ENCODE measurements at regions not wholly inside any gene's neighbourhood (a gene's known extent, or its start where the extent isn't known, plus 50 kb on each side); places are given as distances from the start of the nearest gene placed in this dataset.

DNA sequence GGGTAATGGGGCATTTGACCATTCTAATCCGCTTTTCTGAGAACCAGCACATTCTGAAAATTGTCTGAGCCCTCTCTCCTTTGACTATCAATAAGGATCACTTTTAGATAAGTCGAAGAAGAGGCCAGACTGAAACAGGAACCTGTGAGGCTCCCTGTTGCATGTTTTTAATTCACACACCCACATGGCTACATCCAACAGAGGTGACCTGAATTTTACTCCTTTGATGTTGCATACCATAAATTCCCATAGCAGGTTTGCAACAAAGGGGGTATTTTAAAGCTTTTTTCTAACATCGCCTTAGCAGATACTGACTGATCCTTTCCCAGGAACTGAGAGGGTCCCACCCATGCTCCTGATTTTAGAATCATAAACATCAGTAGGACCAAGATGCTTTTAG lies 450.8 kb downstream of the USP25 start:
- DNase-seq = no peak
- H3K36me3 ChIP-seq (replicated peaks; ENCODE audit: control insufficient read depth, insufficient read depth, low read length) = no peaks in the 10 kb centered on the region
- H3K27me3 ChIP-seq (ENCODE audit: control insufficient read depth, insufficient read depth, low read length) = no peaks in the 10 kb centered on the region
- H3K4me3 ChIP-seq (ENCODE audit: insufficient read depth, low read depth, low read length) = no peak overlapping the region

DNA sequence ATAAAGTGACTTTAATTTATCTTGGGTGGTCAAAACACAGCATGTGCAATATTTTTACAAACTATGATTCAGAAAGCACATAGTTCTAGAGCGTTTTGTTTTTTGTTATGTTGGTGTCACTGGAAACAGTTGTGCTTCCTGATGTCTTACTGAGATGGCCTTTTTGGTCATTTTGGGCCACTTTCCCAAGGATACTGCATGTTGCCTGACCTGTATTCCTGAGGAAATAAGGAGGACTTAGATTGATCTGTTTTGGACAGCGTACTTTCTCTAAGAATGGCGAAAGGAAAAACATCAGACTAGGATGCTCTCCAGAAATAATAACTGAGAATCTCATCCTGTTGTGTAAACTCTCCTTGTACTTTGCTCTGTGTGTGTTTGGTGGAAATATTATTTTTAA lies 451.2 kb downstream of the USP25 start:
- no peaks in the 10 kb centered on the region for H3K27me3 ChIP-seq (ENCODE audit: control insufficient read depth, insufficient read depth, low read length)
- no peak overlapping the region for H3K4me3 ChIP-seq (ENCODE audit: insufficient read depth, low read depth, low read length)
- H3K36me3 ChIP-seq (replicated peaks; ENCODE audit: control insufficient read depth, insufficient read depth, low read length) = no peaks in the 10 kb centered on the region
- DNase-seq = no peak

DNA sequence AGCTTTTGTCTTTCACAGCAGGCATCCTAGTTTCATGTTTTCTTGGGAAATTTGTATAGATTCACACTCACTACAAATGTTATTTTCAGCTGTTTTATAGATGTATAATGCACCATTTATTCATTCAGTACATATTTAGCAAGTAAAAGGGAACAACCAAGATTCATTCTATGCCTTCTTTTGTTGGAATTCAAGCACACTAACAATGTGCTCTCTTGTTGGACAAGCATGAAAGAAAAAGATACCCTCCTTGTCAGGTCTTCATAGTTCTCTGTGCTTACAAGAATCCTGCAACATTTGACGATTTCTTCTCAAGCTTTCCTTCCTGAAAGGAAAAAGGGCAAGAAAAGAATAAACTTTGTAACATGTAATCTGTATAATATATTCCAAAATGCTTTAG lies 456.0 kb downstream of the USP25 start:
- no peak overlapping the region for H3K4me3 ChIP-seq (ENCODE audit: insufficient read depth, low read depth, low read length)
- H3K36me3 ChIP-seq (replicated peaks; ENCODE audit: control insufficient read depth, insufficient read depth, low read length) = no peaks in the 10 kb centered on the region
- H3K27me3 ChIP-seq (ENCODE audit: control insufficient read depth, insufficient read depth, low read length) = no peaks in the 10 kb centered on the region
- no peak for DNase-seq

DNA sequence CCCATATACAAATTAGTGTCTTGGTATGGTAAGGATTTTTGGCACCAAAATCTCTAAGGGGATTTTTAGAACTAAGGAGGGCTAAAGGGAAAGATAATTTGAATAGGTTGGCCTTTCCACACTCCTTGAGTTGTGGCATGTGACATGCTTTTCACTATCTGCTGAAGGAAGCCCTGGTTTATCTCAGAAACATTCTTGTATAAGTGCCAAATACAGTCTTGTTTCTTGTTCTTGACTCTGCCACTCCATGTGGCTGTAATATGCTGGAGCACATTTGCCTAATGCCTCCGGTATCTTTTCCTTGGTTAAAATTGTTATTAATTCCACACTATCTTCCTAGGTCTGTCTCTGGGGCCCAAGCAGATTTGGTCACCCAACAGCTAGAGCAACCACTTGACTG lies 457.0 kb downstream of the USP25 start:
- Histone ChIP-seq H3K4me3 (ENCODE audit: insufficient read depth, low read depth, low read length) (no peak overlapping the region), H3K27me3 (ENCODE audit: control insufficient read depth, insufficient read depth, low read length) (no peaks in the 10 kb centered on the region), H3K36me3 (replicated peaks; ENCODE audit: control insufficient read depth, insufficient read depth, low read length) (no peaks in the 10 kb centered on the region)
- DNase-seq = no peak

DNA sequence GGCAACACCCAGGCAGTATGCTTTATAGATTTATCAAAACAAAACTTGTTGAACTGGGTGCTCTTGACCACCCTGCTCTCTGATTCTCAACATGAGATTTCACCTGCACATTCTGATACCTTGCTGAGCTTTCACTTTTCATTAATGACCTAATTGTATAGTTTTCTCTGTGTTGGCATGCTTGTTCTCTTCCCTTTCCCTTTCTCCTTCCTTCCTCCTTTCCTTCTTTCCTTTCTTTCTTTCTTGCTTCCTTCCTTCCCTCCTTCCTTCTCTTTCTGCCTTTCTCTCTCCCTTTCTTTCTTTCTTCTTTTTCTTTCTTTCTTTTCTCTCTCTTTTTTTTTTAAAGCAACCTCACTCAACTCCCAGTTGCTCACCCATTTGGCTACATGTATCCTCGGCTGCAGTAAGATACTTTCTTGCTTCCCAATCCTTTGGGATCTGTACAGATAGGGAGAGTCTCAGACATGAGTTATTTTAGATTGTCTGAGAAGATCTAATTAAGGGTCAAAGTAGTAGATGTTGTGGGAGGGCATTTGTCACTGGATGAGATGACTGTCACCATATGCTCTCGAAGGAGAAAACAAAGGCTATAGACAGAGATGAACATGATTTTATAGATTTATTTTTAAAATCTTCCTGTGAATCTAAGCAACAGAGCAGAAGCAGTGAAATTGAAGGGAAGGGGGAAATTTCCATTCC lies 458.0 kb downstream of the USP25 start:
- H3K4me3 ChIP-seq (ENCODE audit: insufficient read depth, low read depth, low read length) = no peak overlapping the region
- no peaks in the 10 kb centered on the region for H3K36me3 ChIP-seq (replicated peaks; ENCODE audit: control insufficient read depth, insufficient read depth, low read length)
- DNase-seq = no peak
- H3K27me3 ChIP-seq (ENCODE audit: control insufficient read depth, insufficient read depth, low read length) = no peaks in the 10 kb centered on the region

DNA sequence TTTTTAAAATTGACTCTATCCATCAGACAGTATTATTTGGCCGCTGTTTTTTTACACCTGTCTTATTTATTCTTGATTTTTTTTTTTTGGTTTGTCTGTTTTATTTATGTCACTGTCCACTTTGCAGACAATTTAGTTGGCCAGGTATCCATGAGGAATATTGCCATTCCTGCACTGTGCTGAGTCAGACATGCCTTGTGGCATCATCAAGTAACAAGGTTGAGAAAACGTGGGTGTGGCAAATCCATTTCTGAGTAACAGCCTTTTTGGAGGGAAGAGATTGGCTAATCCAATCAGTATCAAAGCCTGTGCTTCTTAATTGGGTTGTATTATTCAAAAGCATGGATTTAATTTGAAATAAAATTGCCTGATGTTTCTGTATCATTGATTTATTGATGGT lies 463.1 kb downstream of the USP25 start:
- Histone ChIP-seq H3K36me3 (replicated peaks; ENCODE audit: control insufficient read depth, insufficient read depth, low read length) (no peaks in the 10 kb centered on the region), H3K4me3 (ENCODE audit: insufficient read depth, low read depth, low read length) (no peak overlapping the region), H3K27me3 (ENCODE audit: control insufficient read depth, insufficient read depth, low read length) (no peaks in the 10 kb centered on the region)
- no peak for DNase-seq

DNA sequence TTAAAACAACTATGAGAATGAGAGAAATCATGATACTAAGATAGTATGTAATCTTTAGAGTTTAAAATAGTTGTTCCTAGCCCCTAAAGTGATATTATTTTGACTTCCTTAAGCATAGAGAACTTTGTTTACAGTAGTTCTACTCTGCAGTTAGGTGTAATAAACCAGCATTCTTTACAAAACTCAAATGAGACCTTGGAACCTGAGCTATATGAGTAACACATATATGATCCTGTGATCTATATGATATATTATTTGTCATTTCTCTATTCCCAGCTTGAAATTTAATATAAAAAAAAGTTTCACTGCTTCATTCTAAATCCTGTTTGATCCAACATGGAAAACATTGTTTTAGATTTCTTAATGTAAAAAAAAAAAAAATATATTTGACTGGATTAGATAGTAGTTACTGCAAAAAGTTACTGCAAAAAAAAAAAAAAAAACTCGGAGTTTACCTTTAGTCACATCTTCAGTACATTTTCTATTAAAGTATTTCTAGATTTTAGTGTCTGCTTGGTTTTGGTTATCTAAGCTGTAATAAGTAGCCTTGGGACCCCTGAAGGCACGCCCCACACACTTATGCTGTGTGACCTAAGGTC lies 463.8 kb downstream of the USP25 start:
- DNase-seq = no peak
- no peaks in the 10 kb centered on the region for H3K27me3 ChIP-seq (ENCODE audit: control insufficient read depth, insufficient read depth, low read length)
- H3K4me3 ChIP-seq (ENCODE audit: insufficient read depth, low read depth, low read length) = no peak overlapping the region
- no peaks in the 10 kb centered on the region for H3K36me3 ChIP-seq (replicated peaks; ENCODE audit: control insufficient read depth, insufficient read depth, low read length)

DNA sequence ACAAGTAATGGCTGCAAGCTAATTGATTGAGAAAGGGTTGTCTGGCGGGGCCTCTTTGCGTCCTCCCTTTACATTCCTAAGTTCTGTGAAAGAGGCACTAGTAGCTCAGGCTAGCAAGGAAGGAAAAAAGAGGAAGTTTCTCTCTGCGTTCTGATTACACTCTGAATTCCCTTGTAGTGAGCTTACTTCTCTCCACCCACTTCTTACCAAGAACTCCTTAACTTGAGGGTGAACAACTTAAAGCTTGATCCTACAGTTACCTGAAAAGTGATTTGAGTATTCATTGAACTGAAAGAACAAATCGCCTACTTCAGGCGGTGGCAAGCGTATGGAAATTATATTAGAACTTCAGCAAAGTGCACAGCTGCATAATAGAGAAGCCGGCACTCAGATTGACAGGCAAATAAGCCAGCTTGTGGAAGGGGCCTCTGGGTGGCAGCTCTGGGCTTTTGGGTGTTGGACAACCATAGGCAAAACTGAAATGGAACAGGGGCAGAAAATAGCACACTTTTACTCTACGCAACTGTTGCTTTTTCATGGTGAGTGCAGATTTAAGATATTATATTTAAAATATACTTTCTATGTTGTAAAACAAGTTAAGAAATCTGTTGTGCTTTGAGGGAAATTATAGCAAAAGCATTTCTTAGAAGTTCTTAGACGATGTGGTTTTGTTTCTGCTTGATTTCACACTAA lies 464.5 kb downstream of the USP25 start:
- H3K4me3 ChIP-seq (ENCODE audit: insufficient read depth, low read depth, low read length) = no peak overlapping the region

DNA sequence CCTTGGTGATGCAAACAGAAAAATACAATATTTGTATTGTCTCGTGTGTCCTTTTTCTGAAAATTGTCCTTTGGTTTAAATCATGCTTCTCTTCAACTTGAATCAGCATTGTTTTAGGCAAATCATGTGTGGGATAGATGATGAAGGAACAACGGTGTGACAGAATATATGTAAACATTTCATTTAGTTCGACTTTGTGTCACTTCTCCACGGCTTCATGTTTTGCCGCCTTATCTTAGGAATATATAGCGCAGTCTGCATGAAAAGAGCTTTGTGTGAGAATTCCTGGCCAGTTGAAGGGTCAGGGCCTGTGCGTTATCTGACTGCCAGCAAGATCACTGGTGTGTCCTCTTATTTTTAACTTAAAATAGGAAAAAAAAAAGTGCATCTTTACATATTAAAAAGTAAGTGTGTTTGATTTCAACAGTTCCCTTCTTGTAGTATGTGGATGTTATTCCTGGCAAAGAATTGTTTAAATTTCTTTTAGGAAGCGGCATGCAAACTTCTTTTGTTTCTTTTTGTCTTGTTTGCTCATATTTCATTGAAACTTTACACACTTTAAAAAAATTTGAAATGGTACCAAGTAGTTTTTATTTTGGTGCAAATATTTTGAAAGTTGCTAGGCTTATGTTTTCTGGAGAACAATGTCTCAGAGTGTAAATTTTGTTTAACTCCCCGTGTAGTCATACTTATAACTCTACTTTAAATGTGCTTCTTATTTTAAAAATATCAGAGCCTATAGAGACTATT lies 465.2 kb downstream of the USP25 start:
- no peak overlapping the region for H3K4me3 ChIP-seq (ENCODE audit: insufficient read depth, low read depth, low read length)
- no peak for DNase-seq
- H3K36me3 ChIP-seq (replicated peaks; ENCODE audit: control insufficient read depth, insufficient read depth, low read length) = no peaks in the 10 kb centered on the region
- H3K27me3 ChIP-seq (ENCODE audit: control insufficient read depth, insufficient read depth, low read length) = no peaks in the 10 kb centered on the region

More for the DNA sequence above, 464.5 kb downstream of the USP25 start:
- peak; percentile 16 for DNase-seq
- H3K36me3 ChIP-seq (replicated peaks; ENCODE audit: control insufficient read depth, insufficient read depth, low read length) = no peaks in the 10 kb centered on the region
- no peaks in the 10 kb centered on the region for H3K27me3 ChIP-seq (ENCODE audit: control insufficient read depth, insufficient read depth, low read length)

DNA sequence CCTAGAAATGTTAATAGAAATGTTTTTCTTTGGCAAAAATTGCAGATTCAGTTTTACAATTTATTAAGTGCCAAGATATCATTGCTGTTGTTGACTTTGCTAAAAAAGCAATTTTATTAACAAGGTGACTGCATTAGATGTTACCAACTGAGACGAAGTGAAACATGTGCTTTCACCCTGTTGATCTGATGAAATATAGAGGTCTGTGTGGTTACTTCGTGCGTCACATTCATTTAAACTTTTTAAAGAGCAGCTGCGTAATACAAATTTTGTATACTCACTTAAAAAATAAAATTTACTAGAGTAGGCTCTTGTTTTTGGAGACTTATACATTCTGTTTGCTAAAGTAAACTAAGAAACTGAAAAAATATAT lies 465.7 kb downstream of the USP25 start:
- no peaks in the 10 kb centered on the region for H3K27me3 ChIP-seq (ENCODE audit: control insufficient read depth, insufficient read depth, low read length)
- H3K36me3 ChIP-seq (replicated peaks; ENCODE audit: control insufficient read depth, insufficient read depth, low read length) = no peaks in the 10 kb centered on the region
- no peak for DNase-seq
- no peak overlapping the region for H3K4me3 ChIP-seq (ENCODE audit: insufficient read depth, low read depth, low read length)

DNA sequence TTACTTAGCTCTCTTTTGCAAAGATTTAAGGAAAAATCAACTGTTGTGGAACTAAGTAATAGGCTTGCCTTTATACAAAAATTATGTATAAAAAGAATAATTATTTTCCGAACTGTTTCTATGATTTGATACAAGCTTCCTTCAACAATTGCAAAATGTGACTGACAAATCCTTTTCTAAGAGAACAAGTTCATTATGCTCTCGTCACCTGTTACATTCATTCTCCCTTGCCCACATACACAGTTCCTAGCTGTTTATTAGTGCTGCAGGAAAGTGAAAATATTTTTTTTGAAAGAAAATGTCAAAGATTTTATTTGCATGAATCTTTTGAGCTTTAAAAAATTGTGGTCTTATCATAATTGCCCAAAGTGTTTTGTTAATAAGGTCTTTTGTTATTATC lies 466.2 kb downstream of the USP25 start:
- H3K4me3 ChIP-seq (ENCODE audit: insufficient read depth, low read depth, low read length) = no peak overlapping the region

DNA sequence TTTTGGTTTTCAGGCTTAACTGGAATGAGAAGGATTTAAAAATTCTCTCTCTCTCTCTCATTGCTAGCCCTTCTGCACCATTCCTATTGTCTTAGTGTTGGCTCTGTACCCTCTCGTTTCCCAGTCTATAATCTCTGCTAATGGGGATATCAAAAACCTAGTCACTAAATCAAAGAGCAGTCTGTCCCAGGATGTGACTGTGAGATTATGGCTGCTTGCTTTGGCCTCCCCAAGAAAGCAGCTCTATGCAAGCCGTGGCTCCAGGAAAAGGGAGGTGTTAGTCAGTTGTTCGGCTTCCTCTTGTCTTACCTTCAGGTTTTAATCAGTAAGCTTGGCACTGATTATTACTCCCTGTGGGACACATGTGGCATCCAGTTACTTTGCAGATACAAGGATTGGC lies 468.8 kb downstream of the USP25 start:
- Histone ChIP-seq H3K27me3 (ENCODE audit: control insufficient read depth, insufficient read depth, low read length) (no peaks in the 10 kb centered on the region), H3K36me3 (replicated peaks; ENCODE audit: control insufficient read depth, insufficient read depth, low read length) (no peaks in the 10 kb centered on the region), H3K4me3 (ENCODE audit: insufficient read depth, low read depth, low read length) (no peak overlapping the region)
- DNase-seq = no peak

More for the DNA sequence above, 466.2 kb downstream of the USP25 start:
- no peak for DNase-seq
- no peaks in the 10 kb centered on the region for H3K36me3 ChIP-seq (replicated peaks; ENCODE audit: control insufficient read depth, insufficient read depth, low read length)
- H3K27me3 ChIP-seq (ENCODE audit: control insufficient read depth, insufficient read depth, low read length) = no peaks in the 10 kb centered on the region

DNA sequence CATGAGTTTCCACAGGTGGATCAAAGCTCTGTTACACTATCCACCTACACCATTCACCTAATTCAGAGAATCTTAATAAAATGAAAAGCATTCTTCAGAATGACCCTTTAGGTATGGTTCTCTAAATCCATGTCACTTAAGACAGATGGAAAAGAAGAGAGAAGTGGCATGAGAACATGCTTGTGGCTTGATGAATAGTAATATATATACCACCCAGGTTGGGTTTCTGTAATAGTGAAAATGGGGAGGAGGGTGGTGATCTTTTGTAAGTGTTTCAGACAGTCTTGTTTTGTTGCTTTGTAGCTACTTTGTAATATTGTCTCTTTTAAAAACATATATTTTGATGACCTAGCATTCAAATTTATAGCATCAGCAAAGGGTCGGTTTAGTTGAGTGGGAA lies 469.8 kb downstream of the USP25 start:
- Histone ChIP-seq H3K4me3 (ENCODE audit: insufficient read depth, low read depth, low read length) (no peak overlapping the region), H3K27me3 (ENCODE audit: control insufficient read depth, insufficient read depth, low read length) (no peaks in the 10 kb centered on the region), H3K36me3 (replicated peaks; ENCODE audit: control insufficient read depth, insufficient read depth, low read length) (no peaks in the 10 kb centered on the region)
- DNase-seq = no peak

DNA sequence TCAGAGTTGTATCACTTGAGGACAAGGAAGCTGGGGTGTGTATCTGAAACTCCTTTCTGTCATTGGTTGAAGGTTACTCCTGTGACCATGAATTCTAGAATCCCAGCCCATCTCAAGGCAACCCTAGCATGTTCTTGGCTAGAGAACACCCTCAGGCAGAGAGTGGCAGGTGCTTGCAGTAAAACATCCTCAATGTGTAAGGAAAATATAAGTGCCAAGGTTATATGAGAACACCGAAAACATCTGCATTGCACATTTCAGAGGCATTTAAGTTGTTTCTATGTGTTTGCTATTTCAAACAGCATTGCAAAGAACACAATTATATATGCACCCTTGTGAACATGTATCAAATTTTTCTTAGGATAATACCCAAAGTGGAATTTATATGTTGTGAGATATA lies 471.9 kb downstream of the USP25 start:
- no peak for DNase-seq
- Histone ChIP-seq H3K27me3 (ENCODE audit: control insufficient read depth, insufficient read depth, low read length) (no peaks in the 10 kb centered on the region), H3K4me3 (ENCODE audit: insufficient read depth, low read depth, low read length) (no peak overlapping the region), H3K36me3 (replicated peaks; ENCODE audit: control insufficient read depth, insufficient read depth, low read length) (no peaks in the 10 kb centered on the region)

DNA sequence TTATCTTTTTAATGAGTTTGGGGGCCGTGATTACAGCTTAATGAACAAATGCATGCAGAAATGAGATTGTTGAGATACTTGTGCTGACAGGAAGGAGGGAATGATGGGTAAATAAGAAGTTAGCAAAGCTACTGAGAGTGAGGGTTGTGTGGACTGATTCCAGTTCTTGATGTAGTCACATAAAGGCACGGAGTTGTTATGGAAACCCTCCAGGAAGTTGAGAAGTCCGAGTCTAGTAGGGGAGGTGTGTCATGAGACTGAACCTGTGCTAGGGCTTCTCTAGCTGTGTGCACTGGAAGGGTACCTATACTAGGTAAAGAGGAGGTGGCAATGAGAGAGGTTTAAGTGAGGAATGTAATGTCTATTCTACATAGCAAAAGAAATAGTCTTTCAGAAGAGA lies 475.7 kb downstream of the USP25 start:
- Histone ChIP-seq H3K27me3 (ENCODE audit: control insufficient read depth, insufficient read depth, low read length) (no peaks in the 10 kb centered on the region), H3K36me3 (replicated peaks; ENCODE audit: control insufficient read depth, insufficient read depth, low read length) (no peaks in the 10 kb centered on the region), H3K4me3 (ENCODE audit: insufficient read depth, low read depth, low read length) (no peak overlapping the region)
- DNase-seq = no peak

All from H7 (cell line).